WTC11 (cell line): ENCODE measurements at regions not wholly inside any gene's neighbourhood (a gene's known extent, or its start where the extent isn't known, plus 50 kb on each side); places are given as distances from the start of the nearest gene placed in this dataset.

Experiments used
- ATAC-seq: fragments of 200-7000 bp; cut with Tn5 transposase; 2 replicates; pipeline ENCODE4 v1.10.0; 2021; ENCODE audit warnings: mild to moderate bottlenecking, moderate library complexity
- CTCF ChIA-PET: fragments of 300-600 bp; sonication (Branson Sonifier 250); formaldehyde crosslinking; loops from one replicate; lab custom pipeline; 2021; ENCODE audit warnings: antibody characterized with exemption; lab: Charles Lee
- POLR2A ChIA-PET: fragments of 350-600 bp; sonication (Branson Sonifier 250); formaldehyde crosslinking; loops from one replicate; lab custom pipeline; 2021; ENCODE audit warnings: antibody characterized with exemption; lab: Charles Lee
- DNase-seq: peaks from one replicate; pipeline ENCODE4 v3.0.0; 2021; ENCODE audit warnings: low spot score
- H3K27ac Mint-ChIP-seq: 2 replicates; pipeline ENCODE4 v1.8.0; 2021; ENCODE audit warnings: mixed read lengths
- H3K27me3 Mint-ChIP-seq: 2 replicates; pipeline ENCODE4 v1.8.0; 2021; ENCODE audit warnings: low read depth, mild to moderate bottlenecking, moderate library complexity, mixed read lengths
- H3K36me3 Mint-ChIP-seq: 2 replicates; pipeline ENCODE4 v1.8.0; 2021; ENCODE audit warnings: mixed read lengths
- H3K4me1 Mint-ChIP-seq: 2 replicates; pipeline ENCODE4 v1.8.0; 2022; ENCODE audit warnings: mixed read lengths
- H3K4me3 Mint-ChIP-seq: 2 replicates; pipeline ENCODE4 v1.8.0; 2021; ENCODE audit warnings: mild to moderate bottlenecking, moderate library complexity, mixed read lengths
- H3K9me3 Mint-ChIP-seq: 2 replicates; pipeline ENCODE4 v1.8.0; 2021; ENCODE audit warnings: mixed read lengths
- ATF1 ChIP-seq: sonication (generic); formaldehyde crosslinking; IDR thresholded peaks from 2 replicates; pipeline ENCODE4 v1.8.1; 2023; ENCODE audit warnings: mild to moderate bottlenecking, moderate library complexity, missing genetic modification reagents
- CBFB ChIP-seq: sonication (generic); formaldehyde crosslinking; IDR thresholded peaks from 2 replicates; pipeline ENCODE4 v1.8.1; 2022; ENCODE audit warnings: mild to moderate bottlenecking, low read depth, missing genetic modification reagents
- ERG ChIP-seq: fragments of 250-450 bp; sonication (Bioruptor Pico); IDR thresholded peaks from 2 replicates; pipeline ENCODE4 v1.8.0; 2021; ENCODE audit warnings: mild to moderate bottlenecking
- ETV6 ChIP-seq: sonication (generic); formaldehyde crosslinking; IDR thresholded peaks from 2 replicates; pipeline ENCODE4 v1.8.1; 2022; ENCODE audit warnings: mild to moderate bottlenecking, missing genetic modification reagents
- GRHL2 ChIP-seq: fragments of 250-450 bp; sonication (Bioruptor Pico); IDR thresholded peaks from 2 replicates; pipeline ENCODE4 v1.8.0; 2022; ENCODE audit warnings: mild to moderate bottlenecking, moderate library complexity; ENCODE audit not compliant: insufficient replicate concordance, severe bottlenecking
- JAZF1 ChIP-seq: fragments of 250-450 bp; sonication (Bioruptor Pico); IDR thresholded peaks from 2 replicates; pipeline ENCODE4 v1.9.0; 2021; ENCODE audit warnings: moderate library complexity, mild to moderate bottlenecking, inconsistent platforms
- JUN ChIP-seq: sonication (generic); formaldehyde crosslinking; IDR thresholded peaks from 2 replicates; pipeline ENCODE4 v1.8.0; 2023; ENCODE audit warnings: mild to moderate bottlenecking, missing genetic modification reagents
- RELA ChIP-seq: sonication (generic); formaldehyde crosslinking; IDR thresholded peaks from 2 replicates; pipeline ENCODE4 v1.8.1; 2022; ENCODE audit warnings: missing genetic modification reagents, mild to moderate bottlenecking, borderline replicate concordance
- RORB ChIP-seq: fragments of 250-450 bp; sonication (Bioruptor Pico); IDR thresholded peaks from 2 replicates; pipeline ENCODE4 v1.9.0; 2021; ENCODE audit warnings: mild to moderate bottlenecking
- STAT6 ChIP-seq: sonication (generic); formaldehyde crosslinking; conservative IDR thresholded peaks from 2 replicates; pipeline ENCODE4 v1.8.1; 2023; ENCODE audit warnings: mild to moderate bottlenecking, low read depth, missing genetic modification reagents, moderate library complexity
- TCF7 ChIP-seq: sonication (generic); formaldehyde crosslinking; IDR thresholded peaks from 2 replicates; pipeline ENCODE4 v1.8.0; 2022; ENCODE audit warnings: mild to moderate bottlenecking, low read depth, missing genetic modification reagents, moderate library complexity
- TEAD1 ChIP-seq: sonication (generic); formaldehyde crosslinking; IDR thresholded peaks from 2 replicates; pipeline ENCODE4 v1.8.0; 2022; ENCODE audit warnings: mild to moderate bottlenecking, missing genetic modification reagents
- USF2 ChIP-seq: sonication (generic); formaldehyde crosslinking; IDR thresholded peaks from 2 replicates; pipeline ENCODE4 v1.8.1; 2023; ENCODE audit warnings: mild to moderate bottlenecking, missing genetic modification reagents, moderate library complexity
- ZMAT4 ChIP-seq: fragments of 250-450 bp; sonication (Bioruptor Pico); IDR thresholded peaks from 2 replicates; pipeline ENCODE4 v1.9.0; 2021; ENCODE audit warnings: mild to moderate bottlenecking
- ZNF281 ChIP-seq: sonication (generic); formaldehyde crosslinking; IDR thresholded peaks from 2 replicates; pipeline ENCODE4 v1.8.0; 2023; ENCODE audit warnings: mild to moderate bottlenecking, missing genetic modification reagents
- ZNF416 ChIP-seq: fragments of 250-450 bp; sonication (Bioruptor Pico); IDR thresholded peaks from 2 replicates; pipeline ENCODE4 v1.9.0; 2021; ENCODE audit warnings: mild to moderate bottlenecking, inconsistent platforms
- ZNF512 ChIP-seq: sonication (generic); formaldehyde crosslinking; IDR thresholded peaks from 2 replicates; pipeline ENCODE4 v1.8.1; 2022; ENCODE audit warnings: missing genetic modification reagents, borderline replicate concordance
- ZNF671 ChIP-seq: fragments of 250-450 bp; sonication (Bioruptor Pico); IDR thresholded peaks from 2 replicates; pipeline ENCODE4 v1.8.0; 2021; ENCODE audit warnings: mild to moderate bottlenecking
- TF ChIP-seq, protein P1 (sequence below): fragments of 250-450 bp; sonication (Bioruptor Pico); IDR thresholded peaks from 2 replicates; pipeline ENCODE4 v2.1.2; 2022; ENCODE audit warnings: mild to moderate bottlenecking, moderate library complexity
- TF ChIP-seq, protein P2 (sequence below): sonication (generic); formaldehyde crosslinking; IDR thresholded peaks from 2 replicates; pipeline ENCODE4 v1.8.1; 2022; ENCODE audit warnings: low read depth, mild to moderate bottlenecking, moderate library complexity, missing genetic modification reagents, borderline replicate concordance
- TF ChIP-seq, protein P3 (sequence below): sonication (generic); formaldehyde crosslinking; IDR thresholded peaks from 2 replicates; pipeline ENCODE4 v1.8.1; 2023; ENCODE audit warnings: mild to moderate bottlenecking, missing genetic modification reagents, moderate library complexity
- TF ChIP-seq, protein P4 (sequence below): fragments of 200-600 bp; IDR thresholded peaks from 2 replicates; pipeline ENCODE4 v1.8.0; 2022; ENCODE audit warnings: antibody characterized with exemption

DNA sequence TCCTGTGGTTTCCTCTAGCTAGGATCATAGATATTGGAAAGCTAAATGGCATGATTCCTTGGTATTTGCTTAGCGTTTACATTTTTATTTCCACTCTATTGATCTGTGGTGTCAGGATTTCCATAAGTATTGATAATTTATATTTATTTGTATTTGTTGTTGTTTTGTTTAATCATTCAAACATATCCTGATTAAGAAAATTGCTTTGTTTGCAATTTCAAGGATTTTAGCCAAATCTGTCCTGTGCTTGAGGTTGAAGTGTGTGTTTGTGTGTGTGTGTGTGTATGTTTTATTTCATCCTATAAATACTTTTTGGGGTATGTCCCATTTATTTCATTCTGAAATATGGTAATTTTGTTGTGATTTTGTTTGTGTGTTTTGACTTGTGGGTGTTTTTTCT, 1884.1 kb upstream of the CDH6 start (continued):
- no peak for TF ChIP-seq STAT6 (CRISPR knock-in tag)
- no peak for TF ChIP-seq ZMAT4 (CRISPR knock-in tag)
- no peak for TF ChIP-seq TEAD1
- no peak for TF ChIP-seq ZNF281 (CRISPR knock-in tag)
- TF ChIP-seq ETV6 (CRISPR knock-in tag), result no peak

GRCh38 chr5:29307478-29307877, 1886.0 kb upstream of the CDH6 start:
- H3K9me3 Mint-ChIP-seq, result peaks cover 8% of the 10 kb centered on the region
- TF ChIP-seq RORB (CRISPR knock-in tag), result no peak
- no peak for TF ChIP-seq GRHL2 (CRISPR knock-in tag)
- TF ChIP-seq, protein P1, sequence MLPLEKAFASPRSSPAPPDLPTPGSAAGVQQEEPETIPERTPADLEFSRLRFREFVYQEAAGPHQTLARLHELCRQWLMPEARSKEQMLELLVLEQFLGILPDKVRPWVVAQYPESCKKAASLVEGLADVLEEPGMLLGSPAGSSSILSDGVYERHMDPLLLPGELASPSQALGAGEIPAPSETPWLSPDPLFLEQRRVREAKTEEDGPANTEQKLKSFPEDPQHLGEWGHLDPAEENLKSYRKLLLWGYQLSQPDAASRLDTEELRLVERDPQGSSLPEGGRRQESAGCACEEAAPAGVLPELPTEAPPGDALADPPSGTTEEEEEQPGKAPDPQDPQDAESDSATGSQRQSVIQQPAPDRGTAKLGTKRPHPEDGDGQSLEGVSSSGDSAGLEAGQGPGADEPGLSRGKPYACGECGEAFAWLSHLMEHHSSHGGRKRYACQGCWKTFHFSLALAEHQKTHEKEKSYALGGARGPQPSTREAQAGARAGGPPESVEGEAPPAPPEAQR, result no peak
- TF ChIP-seq, protein P2, sequence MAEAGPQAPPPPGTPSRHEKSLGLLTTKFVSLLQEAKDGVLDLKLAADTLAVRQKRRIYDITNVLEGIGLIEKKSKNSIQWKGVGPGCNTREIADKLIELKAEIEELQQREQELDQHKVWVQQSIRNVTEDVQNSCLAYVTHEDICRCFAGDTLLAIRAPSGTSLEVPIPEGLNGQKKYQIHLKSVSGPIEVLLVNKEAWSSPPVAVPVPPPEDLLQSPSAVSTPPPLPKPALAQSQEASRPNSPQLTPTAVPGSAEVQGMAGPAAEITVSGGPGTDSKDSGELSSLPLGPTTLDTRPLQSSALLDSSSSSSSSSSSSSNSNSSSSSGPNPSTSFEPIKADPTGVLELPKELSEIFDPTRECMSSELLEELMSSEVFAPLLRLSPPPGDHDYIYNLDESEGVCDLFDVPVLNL (CRISPR knock-in tag), result no peak
- TF ChIP-seq USF2 (CRISPR knock-in tag), result no peak
- TF ChIP-seq ZNF512 (CRISPR knock-in tag), result no peak
- no peak for TF ChIP-seq ZNF416 (CRISPR knock-in tag)
- no peak for TF ChIP-seq ATF1
- no peak for TF ChIP-seq ERG (CRISPR knock-in tag)
- no peak for TF ChIP-seq JUN (CRISPR knock-in tag)
- no peak for TF ChIP-seq JAZF1 (CRISPR knock-in tag)
- TF ChIP-seq, protein P3, sequence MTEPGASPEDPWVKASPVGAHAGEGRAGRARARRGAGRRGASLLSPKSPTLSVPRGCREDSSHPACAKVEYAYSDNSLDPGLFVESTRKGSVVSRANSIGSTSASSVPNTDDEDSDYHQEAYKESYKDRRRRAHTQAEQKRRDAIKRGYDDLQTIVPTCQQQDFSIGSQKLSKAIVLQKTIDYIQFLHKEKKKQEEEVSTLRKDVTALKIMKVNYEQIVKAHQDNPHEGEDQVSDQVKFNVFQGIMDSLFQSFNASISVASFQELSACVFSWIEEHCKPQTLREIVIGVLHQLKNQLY (CRISPR knock-in tag), result no peak
- TF ChIP-seq CBFB (CRISPR knock-in tag), result no peak
- TF ChIP-seq ZNF671 (CRISPR knock-in tag), result no peak
- TF ChIP-seq TCF7 (CRISPR knock-in tag), result no peak
- TF ChIP-seq RELA (CRISPR knock-in tag), result no peak
- TF ChIP-seq, protein P4, sequence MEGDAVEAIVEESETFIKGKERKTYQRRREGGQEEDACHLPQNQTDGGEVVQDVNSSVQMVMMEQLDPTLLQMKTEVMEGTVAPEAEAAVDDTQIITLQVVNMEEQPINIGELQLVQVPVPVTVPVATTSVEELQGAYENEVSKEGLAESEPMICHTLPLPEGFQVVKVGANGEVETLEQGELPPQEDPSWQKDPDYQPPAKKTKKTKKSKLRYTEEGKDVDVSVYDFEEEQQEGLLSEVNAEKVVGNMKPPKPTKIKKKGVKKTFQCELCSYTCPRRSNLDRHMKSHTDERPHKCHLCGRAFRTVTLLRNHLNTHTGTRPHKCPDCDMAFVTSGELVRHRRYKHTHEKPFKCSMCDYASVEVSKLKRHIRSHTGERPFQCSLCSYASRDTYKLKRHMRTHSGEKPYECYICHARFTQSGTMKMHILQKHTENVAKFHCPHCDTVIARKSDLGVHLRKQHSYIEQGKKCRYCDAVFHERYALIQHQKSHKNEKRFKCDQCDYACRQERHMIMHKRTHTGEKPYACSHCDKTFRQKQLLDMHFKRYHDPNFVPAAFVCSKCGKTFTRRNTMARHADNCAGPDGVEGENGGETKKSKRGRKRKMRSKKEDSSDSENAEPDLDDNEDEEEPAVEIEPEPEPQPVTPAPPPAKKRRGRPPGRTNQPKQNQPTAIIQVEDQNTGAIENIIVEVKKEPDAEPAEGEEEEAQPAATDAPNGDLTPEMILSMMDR, result no peak

More at GRCh38 chr5:29307478-29307877, 1886.0 kb upstream of the CDH6 start:
- Mint-ChIP-seq H3K4me3 (no peak overlapping the region), H3K27me3 (no peaks in the 10 kb centered on the region), H3K27ac (no peak overlapping the region), H3K36me3 (peaks cover 4% of the 10 kb centered on the region; the same call in 1 of the 2 replicates), H3K4me1 (no peaks in the 10 kb centered on the region)
- CTCF ChIA-PET, result no interaction called here
- ATAC-seq (no peak), DNase-seq (no peak)
- POLR2A ChIA-PET, result no interaction called here
